Gastrocnemius medialis (tissue), 4 donors: ENCODE measurements at regions not wholly inside any gene's neighbourhood (a gene's known extent, or its start where the extent isn't known, plus 50 kb on each side); places are given as distances from the start of the nearest gene placed in this dataset.

Experiments
- CTCF ChIP-seq, 5 experiments: fragments of 450-650 bp in 3 of 5; fragments of 200-600 bp in 2 of 5; sonication (generic) in 2 of 5; IDR thresholded peaks in 4 of 5; conservative IDR thresholded peaks in 1 of 5; 1 replicate in 4 of 5; 2 replicates in 1 of 5; pipeline ENCODE4 v1.5.1; 2016 to 2019; ENCODE audit warnings: antibody characterized with exemption in 5 of 5, mild to moderate bottlenecking in 3 of 5, moderate library complexity in 3 of 5
- POLR2A ChIP-seq, 2 donors: fragments of 450-650 bp; IDR thresholded peaks; one replicate each; pipeline ENCODE4 v1.6.1; 2017; ENCODE audit warnings: antibody characterized with exemption in 2 of 2, mild to moderate bottlenecking in 2 of 2, moderate library complexity in 2 of 2

- TF ChIP-seq POLR2A (IDR thresholded peaks at IDR 0.05) (no peak), CTCF (IDR thresholded peaks at IDR 0.05 in 4 of 5, conservative IDR thresholded peaks at IDR 0.05 in 1 of 5) (no peak)
These were observed 129.9 kb downstream of the TMEM132E start for GRCh38 chr17:34709158-34709754.
